GM10266 (cell line): ENCODE measurements at regions not wholly inside any gene's neighbourhood (a gene's known extent, or its start where the extent isn't known, plus 50 kb on each side); places are given as distances from the start of the nearest gene placed in this dataset.

Experiments
- DNase-seq: peaks from one replicate; pipeline ENCODE4 v3.0.0; 2012; ENCODE audit errors: extremely low spot score
- TF ChIP-seq, protein P1 (sequence below): IDR thresholded peaks from 2 replicates; pipeline ENCODE4 v1.5.1; 2012; ENCODE audit warnings: mild to moderate bottlenecking, low read depth; ENCODE audit not compliant: control insufficient read depth, insufficient read depth; ENCODE audit errors: missing control alignments

GRCh38 chr4:136743238-136743637 is 789.1 kb downstream of the PCDH18 start:
- no peak for DNase-seq
- TF ChIP-seq, protein P1, sequence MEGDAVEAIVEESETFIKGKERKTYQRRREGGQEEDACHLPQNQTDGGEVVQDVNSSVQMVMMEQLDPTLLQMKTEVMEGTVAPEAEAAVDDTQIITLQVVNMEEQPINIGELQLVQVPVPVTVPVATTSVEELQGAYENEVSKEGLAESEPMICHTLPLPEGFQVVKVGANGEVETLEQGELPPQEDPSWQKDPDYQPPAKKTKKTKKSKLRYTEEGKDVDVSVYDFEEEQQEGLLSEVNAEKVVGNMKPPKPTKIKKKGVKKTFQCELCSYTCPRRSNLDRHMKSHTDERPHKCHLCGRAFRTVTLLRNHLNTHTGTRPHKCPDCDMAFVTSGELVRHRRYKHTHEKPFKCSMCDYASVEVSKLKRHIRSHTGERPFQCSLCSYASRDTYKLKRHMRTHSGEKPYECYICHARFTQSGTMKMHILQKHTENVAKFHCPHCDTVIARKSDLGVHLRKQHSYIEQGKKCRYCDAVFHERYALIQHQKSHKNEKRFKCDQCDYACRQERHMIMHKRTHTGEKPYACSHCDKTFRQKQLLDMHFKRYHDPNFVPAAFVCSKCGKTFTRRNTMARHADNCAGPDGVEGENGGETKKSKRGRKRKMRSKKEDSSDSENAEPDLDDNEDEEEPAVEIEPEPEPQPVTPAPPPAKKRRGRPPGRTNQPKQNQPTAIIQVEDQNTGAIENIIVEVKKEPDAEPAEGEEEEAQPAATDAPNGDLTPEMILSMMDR = no peak

- DNase-seq = no peak
- TF ChIP-seq, protein P1 = no peak
Measured at GRCh38 chr4:136742333-136742732, 790.0 kb downstream of the PCDH18 start.

DNA sequence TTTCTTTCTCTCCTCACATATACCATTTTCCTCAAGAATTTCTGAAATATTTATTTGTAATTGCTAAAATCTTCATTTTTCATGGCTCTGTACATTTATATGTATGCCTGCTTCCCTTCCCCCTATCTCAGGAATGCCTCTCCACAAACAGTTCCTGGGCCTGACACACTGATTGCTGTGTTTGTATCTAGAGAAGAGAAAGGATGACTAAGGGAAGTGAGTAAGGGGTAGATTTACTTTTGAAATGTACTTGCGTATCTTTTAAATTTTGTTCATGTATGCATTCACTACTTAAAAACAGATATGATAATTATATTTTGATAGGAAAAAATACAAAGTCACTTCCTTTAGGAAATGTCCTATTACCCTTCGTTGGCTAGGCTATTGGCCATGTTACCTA is 790.8 kb downstream of the PCDH18 start:
- TF ChIP-seq, protein P1 = no peak
- DNase-seq = no peak

- no peak for DNase-seq
- TF ChIP-seq, protein P1 = no peak
Measured at GRCh38 chr4:136740326-136740725, 792.0 kb downstream of the PCDH18 start.

DNA sequence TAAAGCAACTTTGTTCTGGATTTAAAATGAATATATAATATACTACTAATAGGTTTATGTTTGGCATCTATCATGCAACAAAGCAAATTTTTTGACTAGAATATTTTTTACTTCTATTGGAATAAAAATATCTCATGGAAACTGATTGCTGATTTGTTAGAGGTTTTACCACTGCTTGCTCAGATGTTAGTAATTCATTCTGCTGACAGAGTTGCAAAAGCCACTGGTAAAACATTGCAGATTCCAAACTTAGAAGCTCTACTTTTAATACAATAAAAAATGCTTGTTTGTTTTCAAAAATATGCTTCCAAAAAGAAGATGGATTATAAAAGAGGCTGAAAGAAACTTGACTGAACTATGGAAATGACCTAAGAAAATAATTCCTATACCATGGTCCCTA is 795.2 kb downstream of the PCDH18 start:
- no peak for DNase-seq
- TF ChIP-seq, protein P1 = no peak

GRCh38 chr4:136731025-136731424 is 801.3 kb downstream of the PCDH18 start:
- no peak for DNase-seq
- TF ChIP-seq, protein P1 = no peak

DNA sequence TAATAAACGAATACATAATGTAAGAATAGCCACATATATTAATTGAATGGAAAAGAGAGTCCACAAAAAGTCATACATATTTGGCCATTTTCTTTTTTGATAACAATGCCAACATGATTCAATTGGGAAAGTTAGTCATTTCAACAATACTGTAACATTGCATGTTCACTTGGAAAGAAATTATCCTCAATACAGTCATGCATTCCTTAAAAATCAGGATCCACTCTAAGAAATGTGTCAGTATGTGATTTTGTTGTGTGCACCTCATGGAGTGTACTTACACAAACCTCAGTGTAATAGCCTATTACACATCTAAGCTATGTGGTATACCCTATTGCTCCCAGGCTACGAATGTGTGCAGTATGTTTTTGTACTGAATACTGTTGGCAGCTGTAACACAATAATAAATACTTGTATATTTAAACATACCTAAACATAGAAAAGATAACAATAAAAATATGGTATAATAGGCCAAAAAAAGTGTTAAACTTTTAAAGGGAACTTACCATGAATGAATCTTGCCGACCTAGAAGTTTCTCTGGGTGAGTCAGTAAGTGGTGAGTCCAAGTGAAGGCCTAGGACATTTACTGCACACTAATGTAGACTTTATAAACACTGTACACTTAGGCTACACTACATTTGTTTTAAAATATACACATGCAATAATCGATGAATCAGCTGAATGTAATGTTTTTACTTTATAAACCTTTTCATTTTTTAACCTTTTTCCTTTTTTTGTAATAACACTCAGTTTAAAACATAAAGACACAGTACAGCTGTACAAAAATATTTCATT is 806.8 kb downstream of the PCDH18 start:
- TF ChIP-seq, protein P1 = no peak
- no peak for DNase-seq
